ENCODE measurements at regions not wholly inside any gene's neighbourhood (a gene's known extent, or its start where the extent isn't known, plus 50 kb on each side); places are given as distances from the start of the nearest gene placed in this dataset.
A peak's percentile ranks its signal among the peaks of the same experiment; 100 is the strongest.

GRCh38 chrX:1876041-1876440, 261.2 kb downstream of the ASMT start:
- no peak overlapping the region for H2BK120ac ChIP-seq (replicated peaks; ENCODE audit: low read depth, low read length)
- no peaks in the 10 kb centered on the region for H3K36me3 ChIP-seq (ENCODE audit: control insufficient read depth in 2 of 4, insufficient read depth in 4 of 4, low read length in 3 of 4)
- ChIA-PET CTCF (ENCODE audit: partially characterized antibody) (no interaction called here), POLR2A (ENCODE audit: partially characterized antibody) (no interaction called here)
- H3K4ac ChIP-seq (replicated peaks; ENCODE audit: insufficient read length, low read depth, low read length) = no peak overlapping the region
- no peak overlapping the region for H3K18ac ChIP-seq (ENCODE audit: extremely low read depth, low read length)
- H3K56ac ChIP-seq (replicated peaks; ENCODE audit: insufficient read length, low read depth, low read length) = no peak overlapping the region
- no peak overlapping the region for H2BK20ac ChIP-seq (ENCODE audit: low read length)
- no peak overlapping the region for H3K23ac ChIP-seq (ENCODE audit: insufficient read length)
- H3K23me2 ChIP-seq (ENCODE audit: low read depth, low read length) = peaks cover 2% of the 10 kb centered on the region; the same call in 1 of the 2 replicates
- no peaks in the 10 kb centered on the region for H3K79me1 ChIP-seq (ENCODE audit: low read depth, low read length)
- H2BK15ac ChIP-seq (ENCODE audit: low read length) = no peak overlapping the region
- H4K5ac ChIP-seq (ENCODE audit: insufficient read length, low read depth, low read length) = no peak overlapping the region
- H2AFZ ChIP-seq (ENCODE audit: low read length) = no peak overlapping the region
- H4K20me1 ChIP-seq (replicated peaks in 1 of 2; ENCODE audit: control insufficient read depth in 1 of 2, insufficient read depth in 2 of 2, low read length in 2 of 2) = no peaks in the 10 kb centered on the region
- H3K27ac ChIP-seq (ENCODE audit: low read depth, low read length) = no peak overlapping the region
- H3K9me3 ChIP-seq (ENCODE audit: insufficient read depth in 2 of 2, low read depth in 1 of 2, low read length in 1 of 2) = no peaks in the 10 kb centered on the region
- H4K8ac ChIP-seq (ENCODE audit: extremely low read depth, insufficient read depth, low read length) = 0 out of 2 replicates have a peak overlapping the region, but pooled peaks have one; percentile 3
- no peak overlapping the region for H2BK5ac ChIP-seq (ENCODE audit: low read depth, low read length)
- H2BK12ac ChIP-seq (ENCODE audit: low read depth, low read length) = no peak overlapping the region
- 93% methylated on average over 7 of the region's 7 CpGs; no CpG with 5 or more reads in 1 of the 2 experiments for WGBS, 2 experiments (ENCODE audit: extremely low coverage in 1 of 2, insufficient coverage in 1 of 2, insufficient read length in 1 of 2, insufficient replicate concordance in 2 of 2, low coverage in 1 of 2, low lambda C conversion rate in 2 of 2, missing lambda C conversion rate in 1 of 2)
- H3K9ac ChIP-seq (replicated peaks in 1 of 4; ENCODE audit: extremely low read depth in 1 of 4, low read depth in 3 of 4, low read length in 3 of 4) = no peak overlapping the region
- no peak overlapping the region for H3K4me2 ChIP-seq (ENCODE audit: insufficient read depth in 1 of 2, low read depth in 2 of 2, low read length in 2 of 2)
- H3K14ac ChIP-seq (ENCODE audit: insufficient read length) = no peak overlapping the region
- no peaks in the 10 kb centered on the region for H3K79me2 ChIP-seq (ENCODE audit: control insufficient read depth in 1 of 2, insufficient read depth in 2 of 2, low read length in 2 of 2)
- FAIRE-seq (no peak), DNase-seq (ENCODE audit: low read depth in 1 of 2, low spot score in 2 of 2) (no peak)
- H3K4me3 ChIP-seq (ENCODE audit: extremely low read depth in 1 of 4, insufficient read depth in 2 of 4, low read depth in 3 of 4, low read length in 4 of 4) = no peak overlapping the region
- no peak for TF ChIP-seq RBBP5 (IDR thresholded peaks at IDR 0.05; ENCODE audit: borderline replicate concordance, low read depth, low read length)
- no peaks in the 10 kb centered on the region for H3K27me3 ChIP-seq (replicated peaks in 1 of 4; ENCODE audit: control insufficient read depth in 3 of 4, extremely low read depth in 1 of 4, insufficient read depth in 3 of 4, low read length in 3 of 4)
- H3K4me1 ChIP-seq (replicated peaks in 1 of 4; ENCODE audit: control insufficient read depth in 3 of 4, insufficient read depth in 4 of 4, low read length in 3 of 4) = no peaks in the 10 kb centered on the region
- H4K91ac ChIP-seq (replicated peaks; ENCODE audit: insufficient read length, low read length) = no peak overlapping the region
- no peak overlapping the region for H2AK5ac ChIP-seq (ENCODE audit: low read depth, low read length)

Data from H1 (cell line).